ENCODE measurements at regions not wholly inside any gene's neighbourhood (a gene's known extent, or its start where the extent isn't known, plus 50 kb on each side); places are given as distances from the start of the nearest gene placed in this dataset.

DNA sequence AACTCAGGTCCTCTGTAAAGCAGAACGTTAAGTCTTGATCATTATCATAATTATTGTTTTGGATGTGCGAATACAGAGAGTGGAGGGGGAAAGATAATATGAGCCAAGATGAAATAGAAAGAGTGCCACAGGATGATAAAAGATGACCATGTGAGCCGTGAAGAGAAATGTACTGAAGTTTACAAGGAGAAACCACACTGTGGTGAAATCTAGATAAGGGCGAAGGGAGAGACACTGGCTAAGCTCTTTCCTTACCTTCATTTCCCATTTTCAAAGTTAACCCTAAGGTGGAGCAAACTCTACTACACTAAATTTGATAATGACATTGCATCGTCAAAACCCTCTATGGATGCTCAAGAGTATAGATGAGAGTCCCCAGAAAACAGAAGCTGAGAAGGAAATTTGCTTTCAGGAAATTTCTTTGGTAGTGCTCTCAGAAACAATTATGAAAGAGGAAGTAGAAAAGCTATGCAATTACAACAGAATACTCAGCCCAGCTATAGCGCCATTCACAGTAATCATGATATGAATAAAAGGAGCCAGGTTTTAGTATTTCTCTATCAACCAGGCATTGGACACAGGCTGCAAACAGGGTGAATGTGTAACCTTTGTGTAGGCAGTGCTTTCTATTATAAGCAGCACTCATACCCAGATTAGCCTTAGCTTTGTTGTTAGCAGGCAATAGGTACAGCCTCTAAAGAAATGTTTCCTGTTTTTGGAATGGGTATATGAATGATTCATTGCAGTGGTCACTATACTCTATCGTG, 1080.7 kb downstream of the GRIK2 start:
- DNase-seq: no peak

DNA sequence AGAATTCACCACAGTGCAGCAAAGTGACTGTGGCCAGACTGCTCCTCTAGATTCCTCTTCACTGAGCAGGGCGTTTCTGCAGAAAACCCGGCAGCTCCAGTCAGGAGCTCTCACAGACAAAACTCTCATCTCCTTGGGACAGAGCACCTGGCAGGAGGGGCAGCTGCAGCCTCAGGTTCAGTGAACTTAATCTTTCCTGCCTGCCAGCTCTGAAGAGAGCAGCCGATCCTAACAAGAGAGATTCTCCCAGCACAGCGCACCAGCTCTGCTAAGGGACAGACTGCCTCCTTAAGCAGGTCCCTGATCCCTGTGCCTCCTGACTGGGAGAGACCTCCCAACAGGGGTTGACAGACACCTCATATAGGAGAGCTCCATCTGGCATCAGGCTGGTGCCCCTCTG, 1065.5 kb downstream of the GRIK2 start:
- no peak for DNase-seq

DNA sequence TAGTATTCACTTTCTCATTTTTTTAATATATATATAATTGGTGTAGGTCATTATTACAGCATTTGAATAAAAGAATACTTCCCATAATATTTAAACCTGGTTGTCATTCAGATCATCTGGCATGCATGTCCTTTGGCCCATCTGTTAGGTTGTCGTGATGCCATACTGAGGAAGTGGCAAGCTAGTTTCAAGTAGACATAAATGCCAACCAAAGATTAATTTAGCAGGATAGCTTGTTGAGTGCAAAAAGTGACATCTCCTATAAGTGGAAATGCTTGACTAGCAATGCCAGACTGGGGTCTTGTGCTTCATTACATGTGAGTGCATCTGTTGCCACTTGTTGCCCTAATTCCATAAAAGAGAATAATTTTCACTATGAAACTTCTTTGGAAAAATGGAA, 1044.7 kb downstream of the GRIK2 start:
- no peak for DNase-seq

DNA sequence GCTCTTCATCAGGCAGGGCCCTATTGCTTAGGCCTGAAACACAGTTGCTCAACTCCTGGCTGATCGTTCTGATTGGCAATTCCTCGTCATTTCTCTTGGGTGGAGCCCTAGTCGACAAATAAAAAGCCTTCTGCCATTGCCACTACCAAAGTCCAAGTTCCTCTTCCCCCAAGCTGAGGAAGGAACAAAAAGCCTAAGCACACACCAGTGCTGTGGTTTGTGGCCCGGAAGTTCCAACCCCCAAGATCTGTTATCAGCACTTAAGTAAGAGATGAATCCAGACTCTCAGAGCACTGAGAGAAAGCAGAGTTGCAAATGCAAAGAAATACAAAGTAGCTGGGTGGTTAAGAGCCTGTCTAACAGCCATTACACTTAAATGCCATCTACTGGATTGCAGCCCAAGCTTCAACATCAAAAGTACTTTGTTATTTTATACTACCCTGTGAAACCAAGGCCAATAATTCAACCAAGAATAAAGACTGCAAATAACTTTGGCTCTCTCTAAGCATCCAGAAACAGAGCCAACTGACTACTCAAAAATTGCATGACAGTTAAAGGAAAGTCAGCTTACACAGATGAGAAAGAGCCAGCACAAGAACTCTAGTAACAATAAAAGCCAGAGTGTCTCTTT, 1024.0 kb downstream of the GRIK2 start:
- no peak for DNase-seq

DNA sequence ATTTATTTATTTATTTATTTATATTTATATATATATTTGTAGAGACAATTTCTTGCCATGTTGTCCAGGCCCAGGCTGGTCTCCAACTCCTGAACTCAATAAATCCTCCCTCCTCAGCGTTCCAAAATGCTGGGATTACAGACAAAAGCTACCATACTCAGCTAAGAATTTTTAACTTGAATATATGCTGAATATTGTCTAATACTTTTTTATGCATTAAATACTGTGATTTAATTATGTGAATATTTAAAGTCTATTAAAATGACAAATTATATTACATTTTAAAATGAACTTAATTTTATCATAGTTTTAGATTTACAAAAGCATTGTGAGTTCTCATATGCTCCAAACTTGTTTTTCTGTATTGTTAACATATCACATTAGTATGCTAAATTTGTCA, 1022.4 kb downstream of the GRIK2 start:
- DNase-seq: no peak

DNA sequence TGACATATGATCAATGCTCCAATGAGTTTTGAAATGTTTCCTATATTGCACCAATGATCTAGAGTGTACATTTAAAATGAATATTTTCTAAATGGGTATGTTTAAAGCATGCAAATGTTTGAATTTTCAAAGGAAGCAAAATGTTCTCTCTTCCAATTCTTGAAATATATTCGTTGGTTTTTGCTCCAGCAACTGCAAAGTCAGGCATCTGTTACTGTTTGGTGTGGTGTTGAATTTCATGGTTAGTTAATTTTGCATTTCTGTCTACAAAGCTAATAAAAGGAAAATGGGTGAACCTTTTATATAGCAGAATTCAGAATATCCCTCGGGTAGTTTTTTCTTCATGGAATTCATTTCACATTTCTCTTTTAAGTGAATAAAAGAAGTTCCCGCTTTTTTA, 1018.3 kb downstream of the GRIK2 start:
- DNase-seq: no peak

DNA sequence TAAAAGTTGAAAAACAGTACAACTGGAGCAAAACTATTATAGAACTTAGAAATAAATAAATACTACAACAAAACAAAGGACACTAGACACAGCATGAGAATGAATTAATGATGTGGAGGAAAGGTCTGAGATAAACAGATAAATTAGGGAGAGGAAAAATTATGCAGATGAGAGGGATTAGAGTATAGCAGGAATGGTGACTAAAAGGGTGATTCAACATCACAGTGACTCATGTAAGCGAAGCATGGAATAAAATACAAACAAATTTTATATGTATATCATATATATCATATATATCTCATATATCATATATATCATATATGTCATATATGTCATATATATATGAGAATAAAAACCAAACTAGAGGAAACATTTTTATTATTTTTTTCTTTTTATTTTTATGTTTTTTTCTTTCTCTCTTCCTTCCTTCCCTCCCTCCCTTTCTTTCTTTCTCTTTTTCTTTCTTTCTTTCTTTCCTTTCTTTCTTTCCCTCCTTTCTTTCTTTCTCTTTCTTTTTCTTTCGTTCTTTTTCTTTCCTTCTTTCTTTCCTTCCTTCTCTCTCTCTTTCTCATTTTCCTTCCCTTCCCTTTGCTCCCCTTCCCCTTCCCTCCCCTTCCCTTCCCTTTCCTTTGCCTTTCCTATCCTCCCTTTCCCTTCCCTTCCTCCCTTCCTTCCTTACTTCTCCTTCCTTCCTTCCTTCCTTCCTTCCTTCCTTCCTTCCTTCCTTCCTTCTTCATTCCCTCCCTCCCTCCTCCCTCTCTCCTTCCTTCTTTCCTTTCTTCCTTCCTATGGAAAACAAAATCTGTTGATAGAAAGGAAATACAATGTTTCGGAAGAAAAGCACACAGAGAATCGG, 1014.6 kb downstream of the GRIK2 start:
- no peak for DNase-seq

DNA sequence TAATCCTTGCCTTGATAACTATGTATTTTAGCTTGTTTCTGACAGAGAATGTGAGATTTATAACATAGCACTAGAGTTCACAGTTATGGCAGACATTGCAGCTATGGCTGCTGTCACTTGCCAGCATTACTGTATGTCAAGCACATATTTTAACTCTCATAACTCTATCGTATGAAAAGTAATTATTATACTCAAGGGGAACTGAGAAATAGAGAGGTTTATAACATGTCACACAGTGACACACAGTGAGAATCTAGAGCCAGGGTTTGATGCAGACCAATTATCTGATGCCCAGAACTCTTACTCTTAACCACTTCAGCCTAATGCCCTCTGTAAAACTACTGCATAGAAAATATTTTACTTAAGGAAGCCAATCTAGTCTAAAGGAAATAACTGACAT, 1012.4 kb downstream of the GRIK2 start:
- no peak for DNase-seq

DNA sequence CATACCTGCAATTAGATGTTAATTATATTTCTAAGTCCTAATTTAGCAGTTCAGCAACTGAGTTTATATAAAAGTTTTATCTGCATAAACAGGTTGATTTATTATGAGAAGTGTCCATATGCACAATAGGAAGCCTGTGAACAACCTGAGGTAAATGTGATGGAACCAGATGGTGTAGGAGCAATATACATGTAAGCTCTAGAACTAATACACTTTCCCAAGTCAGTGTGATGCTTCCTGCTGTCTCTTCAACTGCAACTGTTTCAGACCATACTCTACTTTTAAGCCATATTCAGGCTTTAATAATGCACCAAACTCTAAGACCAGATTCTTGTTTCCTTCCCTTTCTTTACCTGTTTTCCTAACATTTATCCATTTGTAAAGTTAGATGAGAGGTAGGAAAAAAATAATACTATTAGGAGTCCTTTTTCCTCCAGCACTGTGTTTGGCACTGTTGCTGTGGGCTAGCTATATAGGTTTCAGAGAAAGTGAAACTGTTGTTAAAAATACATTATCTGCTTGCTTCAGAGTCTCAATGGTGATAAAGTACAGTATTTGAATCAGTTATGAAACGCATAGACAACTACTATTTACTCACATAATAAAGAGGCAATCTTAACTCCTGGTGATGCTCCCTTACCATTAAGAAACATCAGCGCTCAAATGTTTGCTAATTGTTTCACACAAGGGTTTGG, 1009.3 kb downstream of the GRIK2 start:
- no peak for DNase-seq

DNA sequence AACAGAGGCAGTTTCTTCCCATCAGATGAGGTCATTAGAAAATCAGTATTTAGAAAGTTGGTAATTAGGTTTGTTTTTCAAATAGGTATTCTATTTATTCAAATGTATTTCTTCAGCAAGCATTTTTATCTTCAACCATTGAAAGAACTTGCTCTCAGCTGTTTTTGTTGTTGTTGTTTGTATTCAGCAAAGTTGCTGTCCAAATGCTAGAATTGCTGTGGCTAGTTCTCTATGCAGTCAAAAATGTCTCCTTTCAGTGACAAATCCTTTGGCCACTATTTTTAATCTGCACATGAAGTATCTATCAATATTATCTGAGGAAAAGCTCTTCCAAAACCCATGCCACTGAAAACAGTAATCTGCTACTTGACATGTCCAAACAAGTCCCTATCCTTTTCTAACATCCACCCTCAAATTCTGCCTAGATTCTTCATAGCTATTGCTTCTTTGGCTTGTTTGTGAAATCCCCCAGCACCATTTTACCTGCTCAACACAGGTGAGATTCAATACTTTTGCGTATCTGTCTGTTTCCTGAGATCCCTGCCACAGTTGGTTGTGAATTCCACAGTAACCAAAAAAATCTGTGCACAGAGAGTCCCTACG, 1005.4 kb downstream of the GRIK2 start:
- no peak for DNase-seq

DNA sequence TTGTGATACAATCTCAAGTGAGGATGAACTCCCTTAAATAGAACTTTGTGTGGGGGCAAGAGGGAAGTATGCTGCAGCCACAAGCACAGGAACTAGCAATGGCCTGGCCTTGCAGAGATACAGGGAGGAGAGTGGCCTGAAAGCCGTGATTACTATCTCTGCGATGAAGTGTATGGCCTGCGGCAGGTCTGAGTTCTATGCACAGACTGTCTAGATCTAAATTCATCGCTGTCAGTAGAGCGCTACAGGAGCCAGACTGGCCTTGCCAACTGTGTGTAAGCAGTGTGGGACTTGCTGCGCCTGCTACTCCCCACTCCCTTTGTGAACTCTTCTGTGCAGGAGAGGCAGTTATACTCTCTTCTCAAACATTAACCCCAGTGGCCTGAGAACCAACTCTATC, 997.0 kb downstream of the GRIK2 start:
- no peak for DNase-seq

DNA sequence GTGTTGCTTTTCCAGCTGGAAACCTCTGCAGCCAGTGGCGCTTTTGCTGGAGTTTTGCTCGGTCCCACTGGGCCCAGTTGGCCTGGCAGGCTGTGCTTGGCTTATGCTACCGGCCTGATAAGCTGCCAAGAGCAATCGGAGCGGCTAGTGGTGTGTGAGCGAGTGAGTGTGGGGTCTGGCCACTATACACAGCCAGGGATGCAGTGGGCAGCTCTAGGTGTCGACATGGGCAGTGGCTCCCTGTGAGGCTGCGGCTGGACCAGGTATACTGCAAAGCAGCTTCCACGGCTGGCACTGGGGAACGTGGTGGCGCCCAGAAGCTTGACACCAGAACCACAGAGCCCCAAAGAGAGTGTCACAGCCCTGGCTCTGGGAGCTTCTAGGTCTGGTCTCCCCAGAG, 996.5 kb downstream of the GRIK2 start:
- DNase-seq: no peak

DNA sequence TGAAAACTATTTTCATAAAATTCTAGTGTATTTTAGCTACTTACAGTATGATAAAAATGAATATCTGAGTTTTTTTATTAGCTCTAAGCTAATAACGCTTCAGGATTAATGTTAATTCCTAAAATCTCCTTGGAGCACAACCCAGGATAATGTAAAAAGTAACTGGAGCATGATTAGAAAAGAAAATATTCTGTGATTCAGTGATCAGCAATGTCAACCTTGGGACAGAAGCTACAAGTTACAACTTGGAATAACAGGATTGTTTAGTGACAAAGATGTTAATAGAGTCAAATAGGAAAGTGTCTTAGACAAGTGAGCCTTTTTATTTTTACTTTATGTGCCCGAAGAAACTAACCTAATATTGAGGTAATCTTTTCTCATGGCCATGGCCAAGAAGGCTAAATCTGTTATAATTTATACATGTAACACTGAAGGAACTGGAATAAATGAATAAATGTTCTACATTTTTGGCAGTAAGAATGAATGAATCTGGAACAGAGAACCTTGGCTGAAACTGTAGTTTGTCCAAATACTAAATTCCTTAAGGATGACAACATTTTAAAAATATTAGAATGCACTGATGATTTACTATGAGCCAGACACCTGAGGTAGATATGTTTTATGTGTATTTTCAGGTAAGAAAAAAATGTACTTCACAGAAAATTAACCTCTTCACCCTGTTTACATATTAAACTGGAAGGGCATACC, 994.0 kb downstream of the GRIK2 start:
- no peak for DNase-seq

DNA sequence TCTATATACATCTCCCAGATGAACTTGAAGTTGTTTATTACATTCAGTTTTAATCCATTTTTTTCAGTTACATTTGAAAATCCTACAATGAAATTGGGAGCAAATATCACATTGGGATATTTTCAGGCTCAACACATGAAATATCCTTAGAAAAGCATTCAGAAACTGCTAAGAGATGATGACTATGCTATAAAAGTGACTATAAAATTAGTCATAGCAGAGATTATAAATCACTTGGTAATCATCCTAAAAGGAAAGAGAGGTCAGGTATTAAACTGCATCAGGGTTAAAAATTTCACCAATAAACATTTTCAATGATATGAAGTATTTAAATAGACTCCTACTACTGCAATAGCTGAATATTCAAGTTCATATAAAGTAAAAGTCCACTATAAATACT, 987.7 kb downstream of the GRIK2 start:
- DNase-seq: no peak

DNA sequence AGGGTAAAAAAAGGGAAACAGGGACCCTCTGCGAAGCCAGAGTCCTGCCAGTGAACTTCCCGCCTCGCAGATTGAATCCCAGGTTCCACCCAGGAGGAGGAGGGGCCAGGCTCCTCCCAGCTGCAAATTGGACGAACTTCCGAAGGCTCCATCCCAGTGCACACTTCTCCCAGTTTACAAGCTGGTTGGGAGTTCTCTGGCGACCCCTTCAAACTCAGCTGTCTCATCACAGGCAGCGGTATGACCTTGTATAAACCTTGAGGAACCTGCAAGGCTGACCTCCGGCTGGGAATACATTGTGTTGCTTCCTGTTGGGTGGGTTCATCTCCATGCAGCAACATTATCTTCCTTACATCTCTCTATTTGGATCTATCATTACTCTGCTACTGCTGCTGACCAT, 962.7 kb downstream of the GRIK2 start:
- DNase-seq: no peak

DNA sequence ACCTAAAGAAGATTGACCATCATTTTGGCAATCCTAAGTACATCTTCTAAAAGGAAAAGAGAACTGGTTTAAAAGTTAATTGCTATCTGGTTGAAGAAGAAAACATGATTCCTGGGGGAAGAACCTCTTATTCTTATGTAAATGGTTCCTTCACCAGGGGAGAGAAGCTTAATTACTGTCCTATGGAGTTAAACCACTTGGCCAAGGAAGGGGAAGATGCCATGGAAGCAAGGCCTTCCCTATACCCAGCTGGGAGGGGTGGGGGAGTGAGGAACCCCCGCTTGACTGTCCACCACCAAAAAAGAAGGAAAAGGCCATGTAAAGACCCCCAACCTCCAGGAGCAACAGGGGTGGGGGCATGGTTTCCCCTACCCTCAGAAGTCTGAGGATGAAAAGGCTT, 962.1 kb downstream of the GRIK2 start:
- DNase-seq: no peak

DNA sequence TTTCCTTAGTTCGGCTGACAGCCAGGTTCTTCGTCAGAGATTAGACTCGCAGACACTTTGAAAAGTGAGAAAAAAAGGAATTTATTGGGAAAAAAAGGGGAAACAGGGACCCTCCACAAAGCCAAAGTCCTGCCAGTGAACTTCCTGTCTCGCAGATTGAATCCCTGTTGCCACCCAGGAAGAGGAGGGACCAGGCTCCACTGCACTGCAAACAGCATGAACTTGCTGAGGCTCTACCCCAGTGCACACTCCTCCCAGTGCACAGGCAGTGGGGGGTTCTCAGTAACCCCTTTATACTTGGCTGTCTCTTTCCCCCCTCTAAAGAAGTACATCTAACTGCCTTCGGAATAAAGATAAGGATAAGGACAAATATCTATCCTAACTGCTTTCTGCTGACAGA, 959.0 kb downstream of the GRIK2 start:
- DNase-seq: no peak

DNA sequence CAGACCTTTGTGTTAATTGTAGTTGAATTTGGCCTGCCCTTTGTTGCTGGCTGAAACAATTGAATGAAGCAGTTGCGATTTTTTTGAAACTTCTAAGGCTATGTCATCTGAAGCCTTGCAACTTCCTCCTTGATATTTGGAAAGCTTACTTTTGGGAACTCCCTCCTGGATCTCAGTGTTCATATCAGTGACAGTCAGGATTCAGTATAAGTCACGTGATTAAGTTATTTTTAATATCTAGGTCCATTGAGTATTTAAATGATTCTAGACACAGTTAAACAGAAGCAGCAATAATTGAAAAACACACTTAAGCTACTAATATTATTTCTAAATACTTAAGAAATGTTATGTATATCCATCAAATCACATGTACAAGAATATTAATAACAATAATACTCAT, 951.3 kb downstream of the GRIK2 start:
- DNase-seq: no peak

DNA sequence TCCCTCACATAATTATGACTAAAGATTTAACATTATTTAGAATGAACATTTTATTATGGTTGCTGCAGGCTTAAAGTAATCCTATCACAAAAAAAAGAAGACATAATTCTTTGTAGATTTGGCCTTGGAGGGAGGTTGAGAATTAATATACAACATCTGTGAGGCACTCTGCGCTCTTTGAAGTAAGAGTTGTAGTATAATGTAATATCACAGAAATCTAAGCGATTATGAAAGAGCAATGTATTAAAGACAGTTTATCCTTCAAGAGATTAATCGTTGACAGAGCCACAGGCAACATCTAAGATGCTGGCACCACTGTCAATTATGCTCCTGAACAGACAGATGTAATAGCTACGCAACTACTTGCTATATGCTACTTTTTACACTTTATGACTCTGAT, 946.8 kb downstream of the GRIK2 start:
- no peak for DNase-seq

DNA sequence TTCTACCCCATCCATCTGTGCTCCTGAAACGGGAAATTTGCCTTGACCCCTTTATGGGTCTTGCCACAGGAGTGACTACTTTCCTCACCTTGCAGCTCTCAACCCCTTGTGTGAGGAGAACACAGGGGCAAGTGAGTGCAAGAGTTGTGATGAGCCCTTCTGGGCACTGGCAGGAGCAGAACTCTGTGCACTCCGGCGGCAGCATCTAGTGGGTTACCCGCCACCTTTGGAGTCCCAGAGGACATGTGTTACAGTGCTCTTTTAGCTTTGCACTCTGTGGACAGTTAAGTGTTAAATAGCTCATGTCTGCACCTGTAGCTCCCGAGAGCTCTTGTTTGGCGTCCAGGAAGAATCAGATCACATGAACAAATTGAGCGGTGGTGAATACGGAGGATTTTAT, 940.2 kb downstream of the GRIK2 start:
- DNase-seq: no peak

DNA sequence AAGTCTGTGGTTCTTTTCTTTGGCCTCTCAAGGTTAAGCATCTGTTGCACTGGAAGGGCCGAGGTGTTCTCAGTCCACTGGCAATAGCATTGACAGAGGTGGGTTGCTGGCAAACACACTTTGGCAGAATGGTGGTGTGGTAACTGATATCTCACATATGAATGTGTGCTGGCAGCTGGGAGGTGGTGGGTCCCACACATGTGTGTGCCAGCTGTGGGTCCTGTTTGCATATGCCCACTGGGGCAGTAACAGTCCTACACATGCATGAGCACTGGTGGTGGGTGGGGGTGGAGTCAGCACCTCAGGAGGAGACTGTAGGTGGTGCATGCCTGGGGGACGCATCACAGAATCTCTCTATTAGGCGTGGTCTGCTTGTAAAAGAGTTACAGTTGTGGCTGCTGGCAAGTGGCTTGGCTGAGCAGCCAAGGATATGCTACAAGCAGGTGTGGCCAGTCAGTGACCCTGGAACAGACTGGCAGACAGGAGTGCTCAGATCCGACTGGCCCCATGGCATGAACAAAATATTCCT, 934.3 kb downstream of the GRIK2 start:
- no peak for DNase-seq

DNA sequence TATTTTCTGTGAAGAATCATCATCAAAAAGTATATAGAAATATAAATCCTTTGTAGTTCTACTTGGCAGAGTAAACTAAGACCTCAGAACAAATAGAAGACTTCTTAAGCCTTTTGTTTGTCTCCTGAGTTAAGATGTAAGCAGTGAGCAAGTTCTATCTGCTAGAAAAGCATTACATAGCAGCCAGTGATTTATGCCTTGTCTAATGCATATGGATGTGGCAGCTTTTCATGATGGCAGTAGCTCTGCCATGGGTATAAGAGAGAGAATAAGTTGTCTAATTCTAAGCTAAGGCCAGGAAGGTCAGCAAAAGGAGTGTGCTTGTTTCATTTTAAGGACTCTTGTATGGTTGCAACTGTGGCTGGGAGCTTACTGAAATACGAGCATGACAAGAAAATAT, 920.2 kb downstream of the GRIK2 start:
- no peak for DNase-seq

Data from activated CD4-positive, alpha-beta T cell treated with anti-CD3 and anti-CD28 coated beads, Interleukin-10, Interleukin-2, amounts not matched to agents 100 ng/mL and 50 ng/mL, durations not matched to agents 16 hours and 8 hours (primary cell).